ENCODE measurements at regions not wholly inside any gene's neighbourhood (a gene's known extent, or its start where the extent isn't known, plus 50 kb on each side); places are given as distances from the start of the nearest gene placed in this dataset.
"Not testable (repeated sequence)": the region's sequence is repeated elsewhere in the genome, so short reads cannot be mapped to it uniquely, and the experiment has no call there.

- no peak for DNase-seq
Observed at GRCh38 chr6:104486035-104486434, 373.7 kb downstream of the HACE1 start.

- no peak for DNase-seq
Observed at GRCh38 chr6:104484626-104485025, 375.1 kb downstream of the HACE1 start.

- no peak for DNase-seq
Observed at GRCh38 chr6:104484191-104484590, 375.5 kb downstream of the HACE1 start.

GRCh38 chr6:104483225-104483834, 376.4 kb downstream of the HACE1 start:
- no peak for DNase-seq

GRCh38 chr6:104477569-104477968, 382.1 kb downstream of the HACE1 start:
- DNase-seq = no peak

- no peak for DNase-seq
Observed at GRCh38 chr6:104473021-104473429, 386.7 kb downstream of the HACE1 start.

GRCh38 chr6:104472021-104472901, 387.5 kb downstream of the HACE1 start:
- no peak for DNase-seq

GRCh38 chr6:104466306-104466705, 393.4 kb downstream of the HACE1 start:
- DNase-seq = no peak

- no peak for DNase-seq
Observed at GRCh38 chr6:104462811-104463599, 396.7 kb downstream of the HACE1 start.

GRCh38 chr6:104460738-104461483, 398.8 kb downstream of the HACE1 start:
- no peak for DNase-seq

GRCh38 chr6:104459543-104459942, 400.2 kb downstream of the HACE1 start:
- DNase-seq = no peak

GRCh38 chr6:104449918-104450317, 409.8 kb downstream of the HACE1 start:
- no peak for DNase-seq

GRCh38 chr6:104446101-104447080, 413.3 kb downstream of the HACE1 start:
- DNase-seq = not testable (repeated sequence)

- no peak for DNase-seq
Observed at GRCh38 chr6:104434519-104434918, 425.2 kb downstream of the HACE1 start.

GRCh38 chr6:104431096-104431495, 428.6 kb downstream of the HACE1 start:
- DNase-seq = no peak

- DNase-seq = no peak
Observed at GRCh38 chr6:104428184-104428583, 431.5 kb downstream of the HACE1 start.

- DNase-seq = no peak
Observed at GRCh38 chr6:104423691-104424090, 436.0 kb downstream of the HACE1 start.

GRCh38 chr6:104421650-104422049, 438.1 kb downstream of the HACE1 start:
- no peak for DNase-seq

GRCh38 chr6:104418839-104419238, 440.9 kb downstream of the HACE1 start:
- no peak for DNase-seq

GRCh38 chr6:104418125-104418524, 441.6 kb downstream of the HACE1 start:
- no peak for DNase-seq

- no peak for DNase-seq
Observed at GRCh38 chr6:104414723-104415122, 445.0 kb downstream of the HACE1 start.

- no peak for DNase-seq
Observed at GRCh38 chr6:104413767-104414166, 446.0 kb downstream of the HACE1 start.

Measured in SHP77 (cell line).